Right lobe of liver (tissue), 4 donors: ENCODE measurements at regions not wholly inside any gene's neighbourhood (a gene's known extent, or its start where the extent isn't known, plus 50 kb on each side); places are given as distances from the start of the nearest gene placed in this dataset.

ENCODE experiments used
- CTCF ChIP-seq, 4 donors: fragments of 200-600 bp in 3 of 4; fragments of 450-650 bp in 1 of 4; IDR thresholded peaks; one replicate each; pipeline versions ENCODE4 v1.5.1 to v1.8.0; 2016 to 2022; ENCODE audit warnings: antibody characterized with exemption in 4 of 4, mild to moderate bottlenecking in 2 of 4
- POLR2A ChIP-seq: fragments of 450-650 bp; IDR thresholded peaks from one replicate; pipeline ENCODE4 v1.6.1; 2017; ENCODE audit warnings: antibody characterized with exemption, mild to moderate bottlenecking
- donor health status: DM: no; HTN: no; CAD: no.
- donor health status: DM: no; HTN: no; CAD: no.
- donor health status: DM: no; HTN: yes; CAD: no.

DNA sequence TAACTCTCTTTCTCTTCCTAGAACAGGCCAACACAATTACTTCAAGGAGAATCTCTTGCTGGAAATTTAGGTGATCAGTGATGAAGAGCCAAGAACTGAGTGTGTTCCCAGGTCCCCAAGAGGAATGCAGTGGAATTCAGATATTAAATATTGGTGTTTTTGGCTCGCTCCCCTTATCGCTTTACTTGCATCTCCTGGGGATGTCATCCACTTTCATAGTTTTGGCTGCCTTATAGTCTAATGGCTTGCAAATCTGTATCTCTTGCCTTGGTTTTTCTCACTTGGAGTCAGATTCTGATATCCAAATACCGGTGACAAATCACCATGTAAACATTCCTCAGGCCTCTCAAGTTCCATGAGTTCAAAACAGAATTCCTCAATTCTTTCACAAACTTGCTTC is 151.0 kb upstream of the C1orf87 start:
- TF ChIP-seq CTCF (IDR thresholded peaks at IDR 0.05) (no peak), POLR2A (no peak)
